ENCODE measurements at regions not wholly inside any gene's neighbourhood (a gene's known extent, or its start where the extent isn't known, plus 50 kb on each side); places are given as distances from the start of the nearest gene placed in this dataset.

DNA sequence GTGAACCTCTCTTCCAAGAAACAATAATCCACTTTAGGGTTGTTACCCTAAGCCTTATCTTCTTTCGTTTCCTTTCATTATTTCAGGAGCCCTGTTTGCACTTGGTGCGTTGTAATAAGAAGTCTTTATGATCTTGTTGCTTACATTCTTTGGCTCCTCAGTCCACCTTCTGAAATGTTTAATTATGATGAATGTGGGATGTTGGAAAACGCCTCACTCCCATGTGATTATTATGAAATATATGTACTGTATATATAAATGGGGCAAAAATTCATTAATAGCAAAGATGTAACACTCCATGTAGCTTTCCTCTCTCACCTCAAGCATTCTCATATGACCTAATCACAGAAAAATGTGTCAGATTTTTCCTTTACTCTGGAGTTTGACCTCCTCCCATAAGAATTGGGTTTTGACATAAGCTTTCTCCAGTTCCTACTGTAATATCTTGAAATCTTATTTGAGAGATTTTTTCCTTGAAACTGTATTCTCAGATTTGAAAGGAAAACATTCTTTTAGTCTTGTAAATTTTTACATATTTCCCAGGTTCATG, 397.2 kb upstream of the FANCL start:
- Histone ChIP-seq H2AFZ (ENCODE audit: low read depth, low read length) (no peak overlapping the region), H3K9me3 (ENCODE audit: insufficient read depth, low read length, severe bottlenecking) (no peaks in the 10 kb centered on the region), H3K27ac (ENCODE audit: low read length) (no peak overlapping the region), H3K36me3 (ENCODE audit: insufficient read depth, low read length) (no peaks in the 10 kb centered on the region), H3K27me3 (ENCODE audit: insufficient read depth, low read length, poor library complexity) (peaks cover 2% of the 10 kb centered on the region), H3K9ac (ENCODE audit: low read depth, low read length) (no peak overlapping the region), H3K4me3 (ENCODE audit: low read depth in 1 of 2, low read length in 2 of 2) (no peak overlapping the region), H3K4me1 (ENCODE audit: insufficient read depth, low read length) (no peaks in the 10 kb centered on the region), H3K79me2 (ENCODE audit: insufficient read depth, low read length) (no peaks in the 10 kb centered on the region), H3K4me2 (ENCODE audit: insufficient read depth, low read length) (no peak overlapping the region), H4K20me1 (ENCODE audit: insufficient read depth, low read length) (no peaks in the 10 kb centered on the region)
- DNase-seq: no peak
- no peak for ATAC-seq (ENCODE audit: insufficient read depth, low read depth)
- no peak for TF ChIP-seq EZH2 (IDR thresholded peaks at IDR 0.05; ENCODE audit: borderline replicate concordance, low read depth, low read length, severe bottlenecking)
- TF ChIP-seq, protein P1, sequence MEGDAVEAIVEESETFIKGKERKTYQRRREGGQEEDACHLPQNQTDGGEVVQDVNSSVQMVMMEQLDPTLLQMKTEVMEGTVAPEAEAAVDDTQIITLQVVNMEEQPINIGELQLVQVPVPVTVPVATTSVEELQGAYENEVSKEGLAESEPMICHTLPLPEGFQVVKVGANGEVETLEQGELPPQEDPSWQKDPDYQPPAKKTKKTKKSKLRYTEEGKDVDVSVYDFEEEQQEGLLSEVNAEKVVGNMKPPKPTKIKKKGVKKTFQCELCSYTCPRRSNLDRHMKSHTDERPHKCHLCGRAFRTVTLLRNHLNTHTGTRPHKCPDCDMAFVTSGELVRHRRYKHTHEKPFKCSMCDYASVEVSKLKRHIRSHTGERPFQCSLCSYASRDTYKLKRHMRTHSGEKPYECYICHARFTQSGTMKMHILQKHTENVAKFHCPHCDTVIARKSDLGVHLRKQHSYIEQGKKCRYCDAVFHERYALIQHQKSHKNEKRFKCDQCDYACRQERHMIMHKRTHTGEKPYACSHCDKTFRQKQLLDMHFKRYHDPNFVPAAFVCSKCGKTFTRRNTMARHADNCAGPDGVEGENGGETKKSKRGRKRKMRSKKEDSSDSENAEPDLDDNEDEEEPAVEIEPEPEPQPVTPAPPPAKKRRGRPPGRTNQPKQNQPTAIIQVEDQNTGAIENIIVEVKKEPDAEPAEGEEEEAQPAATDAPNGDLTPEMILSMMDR (IDR thresholded peaks at IDR 0.05; ENCODE audit: borderline replicate concordance, extremely low read depth, low read length, poor library complexity, severe bottlenecking): no peak

DNA sequence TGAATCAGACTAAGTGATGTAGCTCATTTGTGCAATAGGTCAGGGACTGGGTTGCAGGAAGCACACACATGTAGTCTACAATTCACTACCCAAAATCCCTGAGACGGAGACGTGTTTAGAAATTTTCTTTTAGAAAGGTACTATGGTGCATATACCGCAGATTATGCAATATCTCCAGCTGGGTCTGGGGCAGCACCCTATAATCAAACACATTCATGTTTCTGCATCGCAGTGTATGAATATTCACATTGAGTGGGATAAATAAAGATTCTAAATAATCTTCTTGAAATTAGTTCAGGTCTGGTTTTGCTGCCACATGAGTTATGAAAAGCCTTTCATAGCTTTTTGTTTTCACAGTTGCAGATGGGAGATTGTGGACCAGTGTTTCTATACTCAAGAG, 395.7 kb upstream of the FANCL start:
- no peaks in the 10 kb centered on the region for H3K4me1 ChIP-seq (ENCODE audit: insufficient read depth, low read length)
- DNase-seq: no peak

DNA sequence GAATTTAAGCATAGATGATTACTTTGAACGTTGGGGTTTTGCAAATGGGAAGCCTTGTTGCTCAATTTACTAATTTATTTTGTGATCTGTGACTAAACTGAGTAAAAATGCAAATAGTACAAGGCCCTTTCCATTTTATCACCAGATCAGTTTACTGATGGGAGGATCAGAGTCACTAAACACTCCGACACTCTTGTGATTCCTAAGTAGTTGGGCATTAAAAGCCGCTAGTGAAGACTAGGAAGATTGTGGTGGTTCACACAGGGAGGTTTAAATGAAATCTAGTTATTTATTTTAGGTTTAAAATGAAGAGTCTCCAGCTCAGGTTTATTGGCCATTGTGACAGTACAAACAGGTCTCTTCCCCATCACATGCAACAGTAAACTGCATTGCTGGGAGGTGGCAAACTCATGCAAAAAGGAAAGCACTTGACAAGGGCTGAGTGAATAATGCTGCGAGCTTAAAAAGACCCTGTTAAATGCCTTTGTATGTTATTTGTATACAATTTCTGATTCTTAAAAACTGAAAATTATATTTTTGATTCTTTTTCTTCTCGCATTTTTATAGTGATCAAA, 394.8 kb upstream of the FANCL start:
- no peaks in the 10 kb centered on the region for H3K4me1 ChIP-seq (ENCODE audit: insufficient read depth, low read length)
- no peak overlapping the region for H3K27ac ChIP-seq (ENCODE audit: low read length)
- no peaks in the 10 kb centered on the region for H3K79me2 ChIP-seq (ENCODE audit: insufficient read depth, low read length)
- no peak overlapping the region for H3K9ac ChIP-seq (ENCODE audit: low read depth, low read length)
- no peaks in the 10 kb centered on the region for H3K9me3 ChIP-seq (ENCODE audit: insufficient read depth, low read length, severe bottlenecking)
- no peak overlapping the region for H3K4me2 ChIP-seq (ENCODE audit: insufficient read depth, low read length)
- H3K4me3 ChIP-seq (ENCODE audit: low read depth in 1 of 2, low read length in 2 of 2): no peak overlapping the region
- no peaks in the 10 kb centered on the region for H3K36me3 ChIP-seq (ENCODE audit: insufficient read depth, low read length)
- ATAC-seq (ENCODE audit: insufficient read depth, low read depth): no peak
- no peaks in the 10 kb centered on the region for H4K20me1 ChIP-seq (ENCODE audit: insufficient read depth, low read length)
- DNase-seq: no peak
- H2AFZ ChIP-seq (ENCODE audit: low read depth, low read length): no peak overlapping the region
- peaks cover 5% of the 10 kb centered on the region for H3K27me3 ChIP-seq (ENCODE audit: insufficient read depth, low read length, poor library complexity)
- TF ChIP-seq EZH2 (IDR thresholded peaks at IDR 0.05; ENCODE audit: borderline replicate concordance, low read depth, low read length, severe bottlenecking): no peak
- TF ChIP-seq, protein P1 (IDR thresholded peaks at IDR 0.05; ENCODE audit: borderline replicate concordance, extremely low read depth, low read length, poor library complexity, severe bottlenecking): no peak

More for the DNA sequence above, 395.7 kb upstream of the FANCL start:
- no peak overlapping the region for H3K27ac ChIP-seq (ENCODE audit: low read length)
- H3K27me3 ChIP-seq (ENCODE audit: insufficient read depth, low read length, poor library complexity): peaks cover 5% of the 10 kb centered on the region
- H3K36me3 ChIP-seq (ENCODE audit: insufficient read depth, low read length): no peaks in the 10 kb centered on the region
- no peak overlapping the region for H3K4me3 ChIP-seq (ENCODE audit: low read depth in 1 of 2, low read length in 2 of 2)
- ATAC-seq (ENCODE audit: insufficient read depth, low read depth): no peak
- no peak overlapping the region for H3K9ac ChIP-seq (ENCODE audit: low read depth, low read length)
- H3K79me2 ChIP-seq (ENCODE audit: insufficient read depth, low read length): no peaks in the 10 kb centered on the region
- TF ChIP-seq EZH2 (IDR thresholded peaks at IDR 0.05; ENCODE audit: borderline replicate concordance, low read depth, low read length, severe bottlenecking): no peak
- TF ChIP-seq, protein P1 (IDR thresholded peaks at IDR 0.05; ENCODE audit: borderline replicate concordance, extremely low read depth, low read length, poor library complexity, severe bottlenecking): no peak
- no peaks in the 10 kb centered on the region for H3K9me3 ChIP-seq (ENCODE audit: insufficient read depth, low read length, severe bottlenecking)
- no peaks in the 10 kb centered on the region for H4K20me1 ChIP-seq (ENCODE audit: insufficient read depth, low read length)
- no peak overlapping the region for H3K4me2 ChIP-seq (ENCODE audit: insufficient read depth, low read length)
- no peak overlapping the region for H2AFZ ChIP-seq (ENCODE audit: low read depth, low read length)
